ENCODE measurements at regions not wholly inside any gene's neighbourhood (a gene's known extent, or its start where the extent isn't known, plus 50 kb on each side); places are given as distances from the start of the nearest gene placed in this dataset.

DNA sequence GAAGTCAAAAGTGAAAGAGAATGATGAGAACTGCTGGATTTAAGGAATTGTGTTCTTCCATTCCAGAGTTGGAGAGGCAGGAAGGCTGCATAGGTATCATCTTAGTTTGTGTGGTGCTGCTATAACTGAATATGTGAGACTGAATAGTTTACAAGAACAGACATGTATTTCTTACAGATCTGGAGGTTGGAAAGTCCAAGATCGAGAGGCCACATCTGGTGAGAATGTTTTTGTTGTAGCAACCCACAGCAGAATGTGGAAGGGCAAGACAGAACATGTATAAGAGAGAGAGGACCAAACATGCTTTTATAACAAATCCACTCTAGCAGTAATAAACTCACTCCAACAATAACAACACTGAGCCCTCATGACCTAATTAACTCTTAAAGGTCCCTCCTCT, 408.6 kb downstream of the FAM47B start:
- no peak for TF ChIP-seq CTCF (IDR thresholded peaks at IDR 0.05)
- no peak for TF ChIP-seq POLR2A (IDR thresholded peaks at IDR 0.05)

Data from Peyer's patch (tissue), 4 donors.